HG03066 (cell line): ENCODE measurements at regions not wholly inside any gene's neighbourhood (a gene's known extent, or its start where the extent isn't known, plus 50 kb on each side); places are given as distances from the start of the nearest gene placed in this dataset.

Source experiments
- ATAC-seq: cut with Tn5 transposase; IDR thresholded peaks from one replicate; pipeline ENCODE4 v1.9.1; 2021; ENCODE audit warnings: low read depth; ENCODE audit not compliant: unreplicated experiment

DNA sequence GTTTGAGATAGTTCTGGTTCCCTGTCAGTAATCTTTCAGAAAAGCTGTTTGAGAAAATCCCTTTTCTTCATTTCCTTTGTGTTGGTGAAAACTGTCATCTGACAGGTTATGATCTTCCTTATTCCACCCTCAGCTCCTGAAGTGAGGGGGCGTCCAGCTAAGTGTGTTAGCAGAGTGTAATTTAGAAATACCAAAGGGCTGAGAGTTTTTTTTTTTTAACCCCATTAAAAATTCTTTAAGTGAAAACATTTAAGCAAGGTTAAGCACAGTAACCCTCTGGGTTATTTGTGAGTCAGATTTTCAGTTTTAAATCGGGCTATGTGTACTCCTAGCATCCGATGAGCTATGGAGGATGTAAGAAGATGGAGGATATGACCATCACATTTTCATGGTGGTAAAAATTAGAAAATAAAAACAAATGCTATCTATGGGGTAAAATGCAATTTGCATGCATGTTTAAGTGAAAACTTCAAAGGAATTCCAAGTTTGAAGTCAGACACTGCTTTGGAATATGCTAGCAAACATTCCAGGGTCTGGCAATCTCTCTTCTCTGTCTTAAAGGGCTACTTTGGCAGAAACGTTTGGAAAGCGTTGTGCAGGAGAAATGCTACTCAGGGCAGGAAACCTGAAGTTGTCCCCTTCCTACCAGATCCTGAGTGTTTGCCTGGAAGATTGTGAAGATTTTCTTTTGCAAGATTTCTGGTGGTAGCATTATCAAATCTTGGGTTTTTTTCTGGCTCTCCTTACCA, 197.0 kb upstream of the PRICKLE1 start:
- no peak for ATAC-seq

DNA sequence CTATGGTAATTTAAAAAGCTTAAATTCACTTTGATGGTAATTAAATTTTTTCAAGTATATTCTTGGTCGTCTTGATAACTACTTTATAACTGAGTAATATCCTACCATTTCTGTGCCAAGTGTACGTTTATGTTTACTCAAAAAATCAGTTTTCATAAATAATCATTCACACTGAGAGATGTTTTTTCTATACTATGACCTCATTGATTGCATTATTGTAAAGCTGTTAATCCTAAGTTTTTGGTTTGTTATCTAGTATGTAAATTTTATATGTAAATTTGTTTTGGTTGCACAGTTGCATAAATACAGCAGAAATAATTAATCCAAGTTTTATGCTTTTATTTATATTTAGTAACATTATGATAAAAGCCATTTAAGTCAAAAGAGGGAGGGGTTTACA, 196.4 kb upstream of the PRICKLE1 start:
- ATAC-seq, result no peak

DNA sequence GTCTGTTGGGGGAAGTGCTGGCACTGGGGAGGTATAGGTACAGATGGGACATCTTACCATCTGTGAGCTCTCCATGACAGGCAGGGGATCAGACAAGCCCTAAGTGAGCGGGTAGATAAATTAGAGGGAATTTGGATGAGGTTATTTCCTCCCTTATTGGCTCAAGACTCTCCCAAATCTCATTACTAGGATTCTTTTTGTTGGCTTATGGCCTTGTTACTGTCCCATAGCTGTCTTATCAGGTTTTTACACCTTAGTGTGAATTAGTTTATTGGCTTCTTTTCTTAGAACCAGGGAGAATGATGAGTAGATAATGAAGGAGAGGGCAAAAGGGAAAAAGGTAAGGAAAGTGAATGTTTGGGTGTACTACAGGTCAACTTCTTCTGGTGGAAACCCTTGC, 191.1 kb upstream of the PRICKLE1 start:
- no peak for ATAC-seq

DNA sequence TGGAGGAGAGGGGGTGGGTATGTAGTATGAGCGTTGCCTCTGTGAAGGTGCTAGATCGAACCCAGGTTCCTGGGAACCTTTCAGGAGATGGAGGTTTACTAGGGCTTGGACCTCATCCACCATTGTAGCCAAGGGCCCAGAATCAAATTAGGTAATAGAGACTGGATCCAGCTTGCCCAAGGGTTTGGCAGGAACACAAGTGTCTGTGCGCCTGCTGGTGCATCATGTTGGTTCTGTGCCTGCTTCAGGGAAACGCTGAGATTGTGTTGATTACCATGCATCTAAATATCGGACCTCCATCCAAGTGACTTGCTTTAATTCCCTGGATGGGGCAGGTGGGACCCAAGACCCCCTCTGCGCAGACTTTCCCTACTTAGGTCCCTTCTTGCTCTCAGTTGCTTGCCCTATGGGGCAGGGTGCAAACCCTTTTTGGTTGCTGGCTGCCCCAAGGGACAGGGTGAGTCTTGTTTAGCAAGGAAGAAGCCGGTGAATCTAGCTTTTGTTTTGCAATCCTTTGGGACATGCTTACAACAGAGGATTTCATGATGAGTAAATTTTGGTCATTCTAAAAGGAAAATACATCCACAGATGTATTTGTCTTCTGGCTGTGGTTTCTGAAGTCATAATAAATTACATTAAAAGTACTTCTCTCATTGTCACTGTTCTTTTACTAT, 189.8 kb upstream of the PRICKLE1 start:
- ATAC-seq, result no peak

DNA sequence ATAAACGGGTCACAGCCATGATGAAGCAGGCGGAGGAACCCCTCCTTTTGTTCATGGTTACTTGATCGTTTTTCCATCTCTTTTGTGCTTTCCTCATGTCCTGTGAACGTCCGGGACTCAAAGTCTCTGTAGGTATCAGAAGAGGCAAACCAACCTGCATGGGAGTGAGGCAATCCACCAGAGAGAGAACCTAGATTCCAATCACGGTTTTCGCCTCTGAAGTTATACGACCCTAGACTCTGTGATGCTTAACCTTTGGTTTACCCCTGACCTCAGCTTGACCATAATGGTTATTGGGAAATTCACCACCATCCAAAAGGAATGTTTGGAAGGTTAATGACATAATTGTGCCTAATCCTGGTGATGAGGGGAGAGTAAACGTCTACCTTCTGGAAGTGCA, 186.8 kb upstream of the PRICKLE1 start:
- ATAC-seq, result no peak

DNA sequence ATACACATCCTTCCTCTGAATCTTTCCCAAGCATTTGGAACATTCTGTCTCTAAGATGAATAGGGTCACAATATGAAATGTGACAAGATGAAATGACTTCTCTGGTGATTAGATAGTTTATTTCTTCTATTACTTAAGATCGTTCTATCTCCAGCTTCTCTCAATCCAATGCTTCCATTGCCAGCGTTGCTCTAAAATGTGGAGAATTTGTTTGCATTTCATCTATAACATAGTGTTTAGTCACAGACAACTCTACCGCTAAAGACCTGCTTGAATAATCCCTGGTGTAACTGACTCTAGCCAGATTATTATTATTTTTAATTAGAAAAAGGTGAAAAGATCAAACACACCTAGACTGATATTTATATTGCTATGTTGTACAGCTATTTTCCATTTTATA, 184.7 kb upstream of the PRICKLE1 start:
- ATAC-seq, result no peak

DNA sequence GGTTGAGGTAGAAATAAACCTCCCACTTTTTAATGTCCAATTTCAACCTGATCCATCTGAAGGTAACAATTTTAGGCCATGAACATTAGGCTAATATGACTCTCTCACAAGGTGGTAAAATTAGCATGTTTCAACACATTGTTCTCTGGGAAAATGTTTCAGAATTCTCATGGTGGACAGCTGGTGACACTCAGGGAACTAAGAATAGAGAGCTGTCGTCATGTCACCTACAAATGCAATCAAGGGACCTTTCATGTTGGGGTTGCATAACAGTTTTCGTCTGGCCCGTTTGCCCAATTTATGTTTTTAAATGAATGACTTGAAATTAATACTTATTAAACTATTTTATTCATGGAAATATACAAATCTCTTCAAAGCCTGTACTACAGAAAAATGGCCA, 180.7 kb upstream of the PRICKLE1 start:
- ATAC-seq, result no peak

DNA sequence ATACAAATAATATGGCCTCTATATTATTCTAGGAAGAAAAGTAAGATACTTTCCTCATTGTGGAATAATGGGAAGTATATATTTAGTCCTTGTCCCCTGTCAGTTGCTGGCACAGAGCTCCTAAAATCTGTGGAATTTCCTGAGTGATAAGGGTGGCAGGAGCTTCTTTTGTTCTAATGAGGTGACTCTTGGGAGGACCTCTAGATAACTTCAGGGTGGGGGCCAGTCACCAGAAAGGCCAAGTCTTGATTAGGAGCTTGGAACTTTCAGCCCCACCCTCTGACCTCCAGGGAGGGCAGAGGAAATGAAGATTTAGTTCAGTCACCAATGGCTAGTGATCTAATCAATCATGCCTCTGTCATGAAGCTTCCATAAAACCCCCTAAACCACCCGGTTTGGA, 179.9 kb upstream of the PRICKLE1 start:
- no peak for ATAC-seq

DNA sequence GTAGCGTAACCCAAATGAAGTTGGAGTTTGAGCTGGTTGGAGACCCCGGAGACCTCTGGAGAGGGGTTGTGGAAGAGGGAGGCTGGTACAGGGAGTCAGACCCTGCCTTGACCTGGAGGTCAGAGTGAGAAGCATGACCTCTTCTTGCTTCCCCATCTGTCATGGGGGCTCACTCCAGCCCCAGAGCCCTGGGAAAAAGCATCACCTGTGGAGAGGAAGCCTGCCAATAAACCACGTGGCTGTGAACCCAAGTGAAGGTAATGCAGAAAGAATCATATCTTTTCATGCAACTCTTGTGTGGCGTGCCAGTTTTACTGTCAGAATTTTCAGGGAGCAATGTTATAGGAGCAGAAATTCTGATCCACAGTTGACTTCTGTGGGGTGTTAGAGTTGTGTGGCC, 178.5 kb upstream of the PRICKLE1 start:
- ATAC-seq, result no peak

DNA sequence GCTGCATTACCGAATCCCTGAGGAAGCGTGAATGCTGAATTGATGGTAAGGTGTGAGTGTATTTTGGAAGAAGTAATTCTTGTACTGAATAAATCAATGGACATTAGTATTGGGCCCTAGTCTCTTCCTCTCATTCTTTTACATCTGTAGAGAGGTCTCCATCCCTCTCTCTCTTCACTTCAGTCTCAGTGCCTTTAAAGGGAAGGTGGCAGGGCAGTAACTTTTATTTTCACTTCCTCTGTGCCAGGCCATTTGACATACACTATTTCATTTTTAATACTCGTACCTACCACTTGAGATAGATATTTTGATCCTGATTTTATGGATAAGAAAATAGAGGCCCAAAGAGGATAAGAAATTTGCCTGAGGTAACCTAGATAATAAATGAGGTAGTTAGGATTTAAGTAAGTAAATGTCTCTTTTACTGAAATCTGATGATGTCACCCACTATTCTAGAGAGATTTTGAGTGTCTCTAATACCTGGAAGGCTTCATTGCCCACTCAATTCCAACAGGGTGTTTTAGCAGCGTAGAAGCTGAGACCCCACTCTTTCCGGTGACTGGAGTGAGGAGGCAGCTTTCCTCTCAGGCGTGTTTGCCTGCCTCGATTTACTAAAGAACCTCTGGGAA, 177.9 kb upstream of the PRICKLE1 start:
- no peak for ATAC-seq

DNA sequence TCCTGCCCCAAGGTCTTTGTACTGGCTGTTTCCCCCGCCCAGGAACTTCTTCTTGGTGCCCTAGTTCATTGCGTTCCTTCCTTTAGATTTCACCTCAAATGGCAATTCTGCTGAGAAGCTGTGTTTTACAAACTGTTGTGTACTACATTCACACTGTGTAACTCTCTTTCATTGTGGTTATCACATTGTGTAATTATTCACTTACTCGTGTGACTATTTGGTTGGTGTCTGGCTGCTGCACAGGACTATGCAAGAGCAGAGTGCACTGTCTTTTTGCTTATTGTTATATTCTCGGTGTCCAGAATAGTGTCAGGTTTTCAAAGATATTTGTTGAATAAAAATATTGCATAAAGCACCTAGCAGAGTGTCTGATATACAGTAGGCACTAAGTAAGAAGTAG, 177.2 kb upstream of the PRICKLE1 start:
- no peak for ATAC-seq

DNA sequence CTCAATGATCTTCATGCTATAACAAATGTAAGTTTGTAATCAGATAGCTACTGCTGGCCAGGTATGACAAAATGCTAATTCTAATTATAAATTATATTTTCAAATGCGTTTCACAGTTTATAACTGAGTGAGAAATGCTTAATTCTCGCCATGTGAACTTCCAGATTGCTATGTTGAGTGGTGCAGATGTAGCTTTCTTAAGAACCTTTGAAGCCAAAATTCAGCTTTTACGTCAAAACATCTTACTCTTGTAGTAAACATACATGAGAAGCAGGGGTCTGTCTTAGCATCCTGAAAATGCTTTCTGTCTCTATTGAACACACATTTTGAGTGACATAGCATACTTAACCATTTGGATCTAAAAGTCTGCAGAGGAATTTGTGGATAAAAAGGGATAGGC, 176.5 kb upstream of the PRICKLE1 start:
- no peak for ATAC-seq

DNA sequence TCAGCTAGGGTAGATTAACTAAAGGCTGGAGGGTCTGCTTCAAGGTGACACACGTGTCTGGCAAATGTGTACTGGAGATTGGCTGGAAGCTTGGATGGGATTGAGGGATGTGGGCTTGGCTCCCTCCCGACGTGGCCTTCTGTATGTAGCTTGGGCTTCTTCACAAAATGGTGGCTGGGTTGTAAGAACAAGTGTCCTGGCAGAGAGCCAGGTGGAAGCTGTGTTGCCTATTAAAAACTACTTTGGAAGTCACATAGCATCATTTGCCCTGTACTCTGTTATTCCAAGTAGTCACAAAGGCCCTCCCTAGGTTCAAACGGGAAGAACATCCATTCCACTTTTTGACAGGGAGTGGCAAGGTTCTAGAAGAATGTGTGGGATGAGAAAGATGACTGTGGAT, 174.1 kb upstream of the PRICKLE1 start:
- no peak for ATAC-seq

DNA sequence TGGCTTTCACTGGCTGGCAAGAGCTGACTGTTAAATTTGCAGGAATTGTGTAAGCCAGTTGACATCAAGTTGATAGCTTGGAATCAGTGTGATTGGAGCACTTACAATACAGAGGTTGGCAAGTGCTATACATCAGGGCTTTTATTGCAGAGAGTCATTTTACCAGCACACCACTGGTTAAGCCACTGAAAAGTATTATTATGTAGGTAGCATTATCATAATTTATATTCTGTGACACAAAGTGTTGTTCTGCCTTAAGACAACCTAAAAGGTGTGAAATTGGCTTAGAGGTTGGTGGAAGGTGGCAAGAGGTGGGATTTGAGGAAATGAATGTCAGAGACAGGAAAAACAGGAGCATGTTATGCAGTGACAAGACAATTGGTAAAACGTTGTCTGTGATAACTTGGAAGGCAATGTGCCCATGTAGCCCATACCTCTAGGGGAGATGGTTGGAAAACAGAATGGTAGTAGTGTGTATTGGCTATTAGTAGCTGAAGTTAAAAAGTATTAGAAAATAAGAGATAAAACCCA, 172.9 kb upstream of the PRICKLE1 start:
- no peak for ATAC-seq

DNA sequence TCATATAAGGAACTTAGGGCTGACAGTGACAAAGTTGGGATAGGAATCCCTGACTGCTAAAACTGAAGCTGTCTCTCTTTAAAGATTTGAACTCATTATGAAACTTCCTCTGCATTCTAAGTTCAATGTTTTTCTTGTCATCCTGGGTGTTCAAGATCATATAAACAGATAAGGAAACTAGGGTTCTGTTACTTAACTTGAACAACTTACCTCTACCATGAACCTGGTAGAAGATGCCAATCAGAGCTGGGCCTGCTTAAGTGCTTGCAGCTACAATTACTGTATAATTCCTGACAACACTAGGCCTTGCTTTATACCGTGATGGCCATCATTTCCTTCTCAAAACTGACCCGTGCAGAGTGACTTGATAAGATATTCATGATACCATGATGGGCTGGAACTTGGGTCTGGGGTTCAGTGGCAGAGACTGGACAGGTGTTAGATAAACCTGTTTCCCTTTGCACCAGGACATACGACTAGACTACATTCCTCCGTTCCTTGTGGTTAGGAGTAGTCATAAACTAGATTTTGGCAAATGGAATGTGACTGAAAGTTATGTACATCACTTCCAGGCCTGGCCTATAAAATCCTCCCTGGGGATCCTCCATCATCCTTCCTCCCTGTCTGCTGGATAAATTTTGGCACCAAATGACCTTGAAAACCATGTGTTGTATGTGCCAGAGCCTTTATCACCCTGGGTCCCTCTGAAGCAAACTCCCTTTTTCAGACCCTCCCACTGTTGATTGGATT, 172.2 kb upstream of the PRICKLE1 start:
- no peak for ATAC-seq

DNA sequence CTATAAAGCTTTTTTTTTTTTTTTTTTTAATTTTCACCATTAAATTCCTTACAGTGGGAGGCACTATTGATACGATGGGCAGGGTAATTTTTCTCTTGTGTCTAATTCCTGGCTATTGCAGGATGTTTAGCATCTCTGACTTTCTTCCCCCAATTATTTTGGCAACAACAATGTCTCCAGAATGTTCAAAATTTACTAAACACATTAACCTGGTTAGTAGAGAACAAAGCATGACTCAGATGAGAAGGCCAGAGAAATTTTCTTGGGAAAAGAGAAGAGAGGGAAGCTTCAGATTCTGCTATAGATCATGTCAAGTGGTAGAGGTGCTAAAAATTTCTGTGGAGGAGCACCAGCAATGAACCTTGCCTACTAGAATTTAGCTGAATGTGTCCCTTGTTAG, 171.5 kb upstream of the PRICKLE1 start:
- ATAC-seq, result no peak

DNA sequence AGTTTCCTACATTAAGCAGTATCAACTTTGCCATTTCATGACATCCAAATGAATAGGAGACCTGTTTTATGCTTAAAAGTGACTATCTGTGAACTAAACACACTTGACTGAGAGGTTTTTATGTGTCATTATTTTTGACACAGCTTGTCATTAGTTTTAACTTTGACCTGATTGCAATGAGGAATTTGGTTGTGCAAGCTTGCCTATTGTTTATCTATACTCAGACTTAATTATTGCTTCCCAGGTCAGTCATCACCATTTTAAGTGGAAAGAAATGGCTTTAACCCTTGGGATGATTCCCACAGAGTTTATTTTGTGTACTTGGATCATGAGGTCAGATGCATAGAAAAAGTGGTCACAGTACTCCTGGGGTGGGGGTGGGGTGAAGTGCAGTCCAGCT, 171.0 kb upstream of the PRICKLE1 start:
- ATAC-seq, result no peak

DNA sequence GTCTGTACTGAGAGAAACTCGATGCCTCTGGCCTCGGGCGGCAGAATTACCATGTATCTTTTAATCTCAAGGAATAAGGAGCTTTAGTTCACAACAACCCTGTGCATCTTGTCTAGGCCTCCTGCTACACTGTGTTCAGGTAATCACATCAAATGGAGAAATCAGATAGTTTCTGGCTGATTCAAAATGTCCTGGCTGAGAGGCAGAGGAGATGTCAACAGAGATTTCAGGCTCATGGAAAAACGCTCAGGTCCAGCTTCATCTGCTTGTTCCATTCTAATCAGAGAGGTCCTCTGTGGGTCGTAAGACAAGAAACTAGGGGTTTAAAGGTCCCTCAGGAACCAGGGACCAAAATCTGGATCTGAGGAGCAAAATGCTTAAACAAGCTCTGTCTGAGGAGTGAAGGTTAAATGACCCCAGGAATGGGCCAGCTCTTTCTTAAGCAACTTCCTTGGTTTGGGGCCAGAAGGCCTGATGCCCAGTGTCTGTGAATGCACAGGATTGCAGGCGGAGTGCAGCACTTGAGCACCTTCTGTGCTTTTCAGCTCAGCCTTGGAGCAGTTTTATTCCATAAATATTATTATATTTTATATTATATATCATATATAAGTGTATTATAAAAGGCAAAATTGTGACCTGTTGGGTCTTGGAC, 170.2 kb upstream of the PRICKLE1 start:
- no peak for ATAC-seq

DNA sequence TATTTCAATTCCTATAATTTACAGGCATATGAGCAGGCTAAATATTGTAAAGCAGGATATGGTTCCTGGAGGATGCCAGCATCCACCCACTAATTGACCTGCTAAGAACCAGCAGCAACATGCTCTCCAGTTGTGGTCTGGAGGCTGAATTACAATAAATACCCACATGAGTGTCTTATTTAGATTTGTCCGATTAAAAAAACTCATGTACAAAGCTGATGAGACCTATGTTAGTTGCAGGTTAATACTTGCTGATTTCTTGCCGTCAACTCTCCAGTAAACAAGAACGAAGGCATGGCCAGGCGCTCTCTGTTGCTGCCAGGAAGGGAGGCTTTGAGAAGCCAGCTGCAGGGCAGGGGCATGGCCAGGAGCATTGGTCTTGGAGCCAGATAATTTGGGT, 169.3 kb upstream of the PRICKLE1 start:
- no peak for ATAC-seq

DNA sequence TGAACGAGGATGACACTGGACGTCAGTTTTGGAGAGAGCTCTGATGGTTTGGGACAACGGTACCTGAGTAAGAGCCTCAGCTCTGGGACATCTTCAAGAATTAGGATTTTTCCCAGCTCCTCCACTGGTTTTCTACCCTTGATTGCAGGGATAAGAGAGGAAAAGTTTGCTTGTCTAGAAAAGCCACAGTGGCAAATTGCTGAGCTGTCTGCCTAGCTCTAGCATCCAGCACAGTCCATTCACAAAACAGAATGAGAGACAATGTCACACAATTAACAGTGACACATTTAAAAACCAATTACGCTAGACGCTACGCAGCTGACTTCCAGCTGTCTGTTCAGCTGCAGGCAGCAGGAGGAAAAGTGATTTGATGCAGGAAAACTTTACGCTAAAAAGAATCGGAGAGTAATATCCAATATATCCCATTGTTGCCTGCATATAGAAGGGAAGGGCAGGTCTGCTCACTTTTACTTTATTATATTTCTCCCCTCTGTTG, 168.1 kb upstream of the PRICKLE1 start:
- no peak for ATAC-seq
